Ovary (tissue), 3 donors: ENCODE measurements at regions not wholly inside any gene's neighbourhood (a gene's known extent, or its start where the extent isn't known, plus 50 kb on each side); places are given as distances from the start of the nearest gene placed in this dataset.

Experiments used
- CTCF ChIP-seq, 3 donors: fragments of 450-650 bp in 2 of 3; fragments of 200-600 bp in 1 of 3; IDR thresholded peaks; one replicate each; pipeline versions ENCODE4 v1.5.1 to v1.8.0; 2016 to 2022; ENCODE audit warnings: antibody characterized with exemption in 3 of 3, mild to moderate bottlenecking in 1 of 3
- EP300 ChIP-seq: sonication (generic); formaldehyde crosslinking; IDR thresholded peaks from one replicate; pipeline ENCODE4 v1.6.1; 2017; ENCODE audit warnings: antibody characterized with exemption
- POLR2A ChIP-seq: fragments of 450-650 bp; IDR thresholded peaks from one replicate; pipeline ENCODE4 v1.6.1; 2017; ENCODE audit warnings: antibody characterized with exemption, mild to moderate bottlenecking, moderate library complexity
- donor health status: DM: no; HTN: no; CAD: no.

GRCh38 chr10:63010203-63010602, 122.9 kb upstream of the NRBF2 start:
- TF ChIP-seq POLR2A (no peak), CTCF (IDR thresholded peaks at IDR 0.05) (no peak), EP300 (no peak)
